EH (cell line): ENCODE measurements at regions not wholly inside any gene's neighbourhood (a gene's known extent, or its start where the extent isn't known, plus 50 kb on each side); places are given as distances from the start of the nearest gene placed in this dataset.
A peak's percentile ranks its signal among the peaks of the same experiment; 100 is the strongest.
"Not testable (repeated sequence)": the region's sequence is repeated elsewhere in the genome, so short reads cannot be mapped to it uniquely, and the experiment has no call there.

Source experiments
- DNase-seq: peaks from one replicate; pipeline ENCODE4 v3.0.0-alpha.2; 2015; ENCODE audit warnings: low read depth

GRCh38 chr2:198630384-198630783 lies 826.0 kb downstream of the PLCL1 start:
- DNase-seq, result no peak

- DNase-seq, result no peak
Measured at GRCh38 chr2:198628596-198628995, 824.2 kb downstream of the PLCL1 start.

- DNase-seq, result no peak
Measured at GRCh38 chr2:198622986-198623730, 818.8 kb downstream of the PLCL1 start.

GRCh38 chr2:198615972-198616371 lies 811.6 kb downstream of the PLCL1 start:
- DNase-seq, result peak; percentile 62

- DNase-seq, result peak; percentile 4
Measured at GRCh38 chr2:198611201-198611600, 806.8 kb downstream of the PLCL1 start.

- no peak for DNase-seq
Measured at GRCh38 chr2:198604599-198604998, 800.2 kb downstream of the PLCL1 start.

GRCh38 chr2:198602986-198603385 lies 798.6 kb downstream of the PLCL1 start:
- DNase-seq, result not testable (repeated sequence)

GRCh38 chr2:198597648-198598047 lies 793.3 kb downstream of the PLCL1 start:
- peak; percentile 15 for DNase-seq

- DNase-seq, result peak; percentile 19
Measured at GRCh38 chr2:198596985-198597384, 792.6 kb downstream of the PLCL1 start.

GRCh38 chr2:198595721-198596120 lies 791.3 kb downstream of the PLCL1 start:
- DNase-seq, result no peak

GRCh38 chr2:198591586-198591985 lies 787.2 kb downstream of the PLCL1 start:
- no peak for DNase-seq

- DNase-seq, result no peak
Measured at GRCh38 chr2:198587741-198588140, 783.3 kb downstream of the PLCL1 start.

GRCh38 chr2:198587240-198587639 lies 782.8 kb downstream of the PLCL1 start:
- no peak for DNase-seq

- DNase-seq, result peak; percentile 1
Measured at GRCh38 chr2:198571393-198571792, 767.0 kb downstream of the PLCL1 start.

- DNase-seq, result no peak
Measured at GRCh38 chr2:198558176-198558575, 753.8 kb downstream of the PLCL1 start.

- DNase-seq, result no peak
Measured at GRCh38 chr2:198546122-198546521, 741.7 kb downstream of the PLCL1 start.

- peak; percentile 1 for DNase-seq
Measured at GRCh38 chr2:198545411-198545810, 741.0 kb downstream of the PLCL1 start.

- DNase-seq, result no peak
Measured at GRCh38 chr2:198544461-198544860, 740.1 kb downstream of the PLCL1 start.

GRCh38 chr2:198534756-198535155 lies 730.4 kb downstream of the PLCL1 start:
- DNase-seq, result no peak

- DNase-seq, result peak; percentile 7
Measured at GRCh38 chr2:198525211-198525969, 721.0 kb downstream of the PLCL1 start.

- DNase-seq, result peak; percentile 21
Measured at GRCh38 chr2:198523710-198524109, 719.3 kb downstream of the PLCL1 start.

GRCh38 chr2:198518935-198519334 lies 714.5 kb downstream of the PLCL1 start:
- no peak for DNase-seq

- peak; percentile 93 for DNase-seq
Measured at GRCh38 chr2:198517976-198518375, 713.6 kb downstream of the PLCL1 start.
